B cell (primary cell): ENCODE measurements at regions not wholly inside any gene's neighbourhood (a gene's known extent, or its start where the extent isn't known, plus 50 kb on each side); places are given as distances from the start of the nearest gene placed in this dataset.

Experiments used
- ATAC-seq: fragments of 200-7000 bp; cut with Tn5 transposase; one replicate; pipeline ENCODE4 v1.10.0; 2021; ENCODE audit warnings: low read depth, mild to moderate bottlenecking, moderate number of reproducible peaks, moderate library complexity
- CTCF ChIA-PET: fragments of 350-600 bp; sonication (Branson Sonifier 250); formaldehyde crosslinking; loops from one replicate; lab custom pipeline; 2021; ENCODE audit warnings: antibody characterized with exemption, inconsistent platforms; lab: Charles Lee
- POLR2A ChIA-PET: fragments of 350-600 bp; sonication (Branson Sonifier 250); formaldehyde crosslinking; loops from one replicate; lab custom pipeline; 2021; ENCODE audit warnings: antibody characterized with exemption; lab: Charles Lee
- DNase-seq: peaks from one replicate; pipeline ENCODE4 v3.0.0; 2013
- H2AFZ ChIP-seq: 2 replicates; pipeline ENCODE4 v1.6.1; 2012; ENCODE audit warnings: mild to moderate bottlenecking, low read depth, low read length; ENCODE audit not compliant: insufficient read depth, poor library complexity, severe bottlenecking
- H3K27ac ChIP-seq, 2 donors: 1 replicate in 1 of 2; 2 replicates in 1 of 2; pipeline ENCODE4 v1.5.1; 2012 to 2013; ENCODE audit warnings: low read length in 2 of 2, mild to moderate bottlenecking in 2 of 2, moderate library complexity in 1 of 2
- H3K27me3 ChIP-seq, 4 experiments: fragments of 200-600 bp in 1 of 4; sonication (generic) in 1 of 4; replicated peaks in 1 of 4; 1 replicate in 2 of 4; 2 replicates in 2 of 4; pipeline versions ENCODE4 v1.6.1 to v1.7.0; 2013 to 2016; ENCODE audit warnings: low read length in 3 of 4, mild to moderate bottlenecking in 2 of 4, mixed read lengths in 1 of 4, moderate library complexity in 1 of 4; ENCODE audit not compliant: insufficient read depth in 4 of 4, control insufficient read depth in 3 of 4; ENCODE audit errors: control extremely low read depth in 1 of 4
- H3K36me3 ChIP-seq, 2 experiments: replicated peaks in 1 of 2; 1 replicate in 1 of 2; 2 replicates in 1 of 2; pipeline versions ENCODE4 v1.6.1 to v1.7.1; 2013; ENCODE audit warnings: low read length in 1 of 2; ENCODE audit not compliant: insufficient read depth in 2 of 2, control insufficient read depth in 1 of 2; ENCODE audit errors: control extremely low read depth in 1 of 2, extremely low read depth in 1 of 2
- H3K4me1 ChIP-seq, 2 donors: fragments of 200-600 bp in 1 of 2; sonication (generic) in 1 of 2; 1 replicate in 1 of 2; 2 replicates in 1 of 2; pipeline versions ENCODE4 v1.5.1 to v1.6.1; 2013 to 2017; ENCODE audit warnings: low read length in 2 of 2; ENCODE audit not compliant: control insufficient read depth in 2 of 2, insufficient read depth in 2 of 2
- H3K4me2 ChIP-seq: replicated peaks from 2 replicates; pipeline ENCODE3; 2012; ENCODE audit warnings: mild to moderate bottlenecking, low read depth, low read length; ENCODE audit not compliant: poor library complexity, severe bottlenecking
- H3K4me3 ChIP-seq, 5 experiments: fragments of 200-600 bp in 1 of 5; sonication (generic) in 1 of 5; 1 replicate in 3 of 5; 2 replicates in 2 of 5; pipeline versions ENCODE4 v1.5.1 to v1.7.0; 2011 to 2016; ENCODE audit warnings: low read length in 4 of 5, mild to moderate bottlenecking in 4 of 5, low read depth in 2 of 5, control low read depth in 1 of 5, moderate library complexity in 1 of 5; ENCODE audit not compliant: insufficient read depth in 1 of 5; ENCODE audit errors: control extremely low read depth in 1 of 5, extremely low read depth in 1 of 5
- H3K79me2 ChIP-seq: fragments of 200-600 bp; sonication (generic); one replicate; pipeline ENCODE4 v1.6.0; 2016; ENCODE audit warnings: low read length; ENCODE audit not compliant: control insufficient read depth, insufficient read depth
- H3K9ac ChIP-seq: fragments of 200-600 bp; sonication (generic); 2 replicates; pipeline ENCODE4 v1.6.1; 2017; ENCODE audit warnings: mild to moderate bottlenecking, low read length, moderate library complexity
- H3K9me3 ChIP-seq, 3 donors: one replicate each; pipeline versions ENCODE4 v1.6.1 to v1.7.1; 2013; ENCODE audit warnings: low read length in 2 of 3; ENCODE audit not compliant: control insufficient read depth in 2 of 3, insufficient read depth in 1 of 3; ENCODE audit errors: control extremely low read depth in 1 of 3
- H4K20me1 ChIP-seq: 2 replicates; pipeline ENCODE4 v1.6.0; 2012; ENCODE audit warnings: mild to moderate bottlenecking, low read length; ENCODE audit not compliant: insufficient read depth, control insufficient read depth, poor library complexity, severe bottlenecking
- H3K27ac Mint-ChIP-seq: one replicate; pipeline ENCODE4 v1.8.0; 2021; ENCODE audit warnings: mixed read lengths
- H3K27me3 Mint-ChIP-seq: one replicate; pipeline ENCODE4 v1.8.0; 2021; ENCODE audit warnings: mixed read lengths
- H3K4me1 Mint-ChIP-seq: one replicate; pipeline ENCODE4 v1.8.0; 2021; ENCODE audit warnings: mixed read lengths
- H3K4me3 Mint-ChIP-seq: one replicate; pipeline ENCODE4 v1.8.0; 2021; ENCODE audit warnings: mixed read lengths
- H3K9me3 Mint-ChIP-seq: one replicate; pipeline ENCODE4 v1.8.0; 2022; ENCODE audit warnings: mixed read lengths; ENCODE audit not compliant: insufficient read depth
- CTCF ChIP-seq: fragments of 200-600 bp; IDR thresholded peaks from one replicate; pipeline ENCODE4 v1.8.0; 2022; ENCODE audit warnings: antibody characterized with exemption, mild to moderate bottlenecking
- EZH2 ChIP-seq: IDR thresholded peaks from 2 replicates; pipeline ENCODE4 v1.6.1; 2012; ENCODE audit warnings: borderline replicate concordance, low read depth, mild to moderate bottlenecking, moderate library complexity, low read length; ENCODE audit not compliant: insufficient read depth, poor library complexity, severe bottlenecking
- whole genome bisulfite sequencing: methylation state at CpG from one replicate; pipeline ENCODE4 v1.1.5; 2013; ENCODE audit warnings: missing lambda C conversion rate; ENCODE audit not compliant: insufficient coverage; 5-methylcytosine and 5-hydroxymethylcytosine counted together
- intact Hi-C: fragments of 100-400 bp; cut with micrococcal nuclease; formaldehyde crosslinking; loops from one replicate; pipeline ENCODE4 v1.10.0; 2022

GRCh38 chr16:85193115-85193493, 80.8 kb upstream of the CIBAR2 start:
- ChIA-PET CTCF (no interaction called here), POLR2A (no interaction called here)
- H3K27ac Mint-ChIP-seq: no peak overlapping the region
- no peak overlapping the region for H3K27ac ChIP-seq
- no peak overlapping the region for H2AFZ ChIP-seq
- H3K36me3 ChIP-seq: no peaks in the 10 kb centered on the region
- no peak overlapping the region for H3K4me3 ChIP-seq
- H4K20me1 ChIP-seq: no peaks in the 10 kb centered on the region
- H3K4me1 ChIP-seq: no peaks in the 10 kb centered on the region
- peaks cover 8% of the 10 kb centered on the region for H3K9me3 Mint-ChIP-seq
- peaks cover 0 to 16% (median 12%) of the 10 kb centered on the region in 3 donors for H3K9me3 ChIP-seq
- peaks cover 15% of the 10 kb centered on the region for H3K27me3 Mint-ChIP-seq
- no peaks in the 10 kb centered on the region for H3K79me2 ChIP-seq
- TF ChIP-seq CTCF (no peak), EZH2 (no peak)
- WGBS: 86% methylated on average over 1 of the region's 6 CpGs
- no peaks in the 10 kb centered on the region for H3K4me1 Mint-ChIP-seq
- no peak for ATAC-seq
- H3K27me3 ChIP-seq: peaks cover 0 to 2% (median 1%) of the 10 kb centered on the region in 4 experiments
- H3K4me3 Mint-ChIP-seq: no peak overlapping the region
- H3K4me2 ChIP-seq: no peak overlapping the region
- intact Hi-C loops: no loop called here
- H3K9ac ChIP-seq: no peak overlapping the region
- no peak for DNase-seq

GRCh38 chr16:85193876-85194275, 81.6 kb upstream of the CIBAR2 start:
- H3K4me2 ChIP-seq: no peak overlapping the region
- no peak overlapping the region for H3K4me3 ChIP-seq
- TF ChIP-seq CTCF: no peak
- TF ChIP-seq EZH2: no peak
- no peak overlapping the region for H3K9ac ChIP-seq
- POLR2A ChIA-PET: no interaction called here
- H3K4me1 ChIP-seq: no peaks in the 10 kb centered on the region
- WGBS: 99% methylated on average over 17 of the region's 17 CpGs
- peaks cover 0 to 2% (median 1%) of the 10 kb centered on the region in 4 experiments for H3K27me3 ChIP-seq
- H3K27ac ChIP-seq: no peak overlapping the region
- H3K79me2 ChIP-seq: no peaks in the 10 kb centered on the region
- CTCF ChIA-PET: no interaction called here
- DNase-seq (no peak), ATAC-seq (no peak)
- Mint-ChIP-seq H3K27ac (no peak overlapping the region), H3K4me1 (no peaks in the 10 kb centered on the region), H3K27me3 (peaks cover 11% of the 10 kb centered on the region), H3K9me3 (peaks cover 7% of the 10 kb centered on the region), H3K4me3 (no peak overlapping the region)
- intact Hi-C loops: no loop called here
- H2AFZ ChIP-seq: no peak overlapping the region
- no peaks in the 10 kb centered on the region for H3K36me3 ChIP-seq
- H4K20me1 ChIP-seq: no peaks in the 10 kb centered on the region
- peaks cover 0 to 12% (median 11%) of the 10 kb centered on the region in 3 donors for H3K9me3 ChIP-seq
